ENCODE measurements at regions not wholly inside any gene's neighbourhood (a gene's known extent, or its start where the extent isn't known, plus 50 kb on each side); places are given as distances from the start of the nearest gene placed in this dataset.
"Not testable (repeated sequence)": the region's sequence is repeated elsewhere in the genome, so short reads cannot be mapped to it uniquely, and the experiment has no call there.

DNA sequence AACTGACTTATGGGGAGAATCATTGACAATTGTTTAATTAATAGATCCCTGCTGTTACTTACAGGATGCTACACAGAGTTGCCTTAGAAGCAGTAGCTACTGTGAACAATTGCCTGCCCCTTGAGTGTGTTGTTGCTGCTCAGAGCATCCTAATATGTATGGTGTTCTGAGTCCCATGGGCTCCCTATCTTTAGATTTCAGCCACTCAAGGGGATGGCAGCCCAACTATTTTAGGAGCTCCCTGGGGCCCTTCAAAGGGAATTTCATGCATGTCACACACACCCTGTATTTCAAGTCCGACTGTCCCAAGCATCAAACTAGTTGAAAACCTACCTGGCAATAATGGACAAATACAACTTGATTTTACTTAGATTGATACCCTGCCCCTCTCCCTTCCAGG lies 111.2 kb downstream of the NOC3L start:
- H3K36me3 ChIP-seq, result peaks cover 0 to 72% (median 0%) of the 10 kb centered on the region in 9 donors
- peak in 6 of 8 donors; percentile 35 to 74 (median 60) for ATAC-seq

GRCh38 chr10:94257407-94257806 lies 105.3 kb downstream of the NOC3L start:
- peaks cover 0 to 93% (median 5%) of the 10 kb centered on the region in 9 donors for H3K36me3 ChIP-seq
- intact Hi-C loops (cut with DNase I); H3K27ac ChIP-seq; DNase-seq; H3K27me3 ChIP-seq; H3K9me3 ChIP-seq; ATAC-seq; H3K4me3 ChIP-seq; H3K4me1 ChIP-seq: not testable (repeated sequence)
- 97% methylated on average over 4 of the region's 6 CpGs for WGBS, 2 donors

More for the DNA sequence above, 111.2 kb downstream of the NOC3L start:
- Histone ChIP-seq H3K4me1 (peaks cover 0 to 18% (median 10%) of the 10 kb centered on the region in 9 donors), H3K4me3 (no peak overlapping the region), H3K9me3 (no peaks in the 10 kb centered on the region), H3K27ac (no peak overlapping the region), H3K27me3 (no peaks in the 10 kb centered on the region)
- TF ChIP-seq, protein P1, sequence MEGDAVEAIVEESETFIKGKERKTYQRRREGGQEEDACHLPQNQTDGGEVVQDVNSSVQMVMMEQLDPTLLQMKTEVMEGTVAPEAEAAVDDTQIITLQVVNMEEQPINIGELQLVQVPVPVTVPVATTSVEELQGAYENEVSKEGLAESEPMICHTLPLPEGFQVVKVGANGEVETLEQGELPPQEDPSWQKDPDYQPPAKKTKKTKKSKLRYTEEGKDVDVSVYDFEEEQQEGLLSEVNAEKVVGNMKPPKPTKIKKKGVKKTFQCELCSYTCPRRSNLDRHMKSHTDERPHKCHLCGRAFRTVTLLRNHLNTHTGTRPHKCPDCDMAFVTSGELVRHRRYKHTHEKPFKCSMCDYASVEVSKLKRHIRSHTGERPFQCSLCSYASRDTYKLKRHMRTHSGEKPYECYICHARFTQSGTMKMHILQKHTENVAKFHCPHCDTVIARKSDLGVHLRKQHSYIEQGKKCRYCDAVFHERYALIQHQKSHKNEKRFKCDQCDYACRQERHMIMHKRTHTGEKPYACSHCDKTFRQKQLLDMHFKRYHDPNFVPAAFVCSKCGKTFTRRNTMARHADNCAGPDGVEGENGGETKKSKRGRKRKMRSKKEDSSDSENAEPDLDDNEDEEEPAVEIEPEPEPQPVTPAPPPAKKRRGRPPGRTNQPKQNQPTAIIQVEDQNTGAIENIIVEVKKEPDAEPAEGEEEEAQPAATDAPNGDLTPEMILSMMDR (IDR thresholded peaks at IDR 0.05), result no peak
- no peak for DNase-seq
- WGBS, 2 donors, result 36 to 50% methylated on average over 1 of the region's 1 CpG
- intact Hi-C loops (cut with DNase I), result no loop called here

- TF ChIP-seq, protein P1 (IDR thresholded peaks at IDR 0.05), result no peak
- Histone ChIP-seq H3K9me3 (no peaks in the 10 kb centered on the region), H3K36me3 (peaks cover 0 to 68% (median 0%) of the 10 kb centered on the region in 9 donors), H3K4me1 (peaks cover 0 to 8% (median 0%) of the 10 kb centered on the region in 9 donors), H3K27ac (no peak overlapping the region), H3K27me3 (no peaks in the 10 kb centered on the region), H3K4me3 (no peak overlapping the region)
- DNase-seq (no peak), ATAC-seq (no peak)
- intact Hi-C loops (cut with DNase I), result no loop called here
Observed at GRCh38 chr10:94260455-94260854, 102.3 kb downstream of the NOC3L start.

GRCh38 chr10:94264085-94264484 lies 98.7 kb downstream of the NOC3L start:
- Histone ChIP-seq H3K36me3 (peaks cover 0 to 68% (median 0%) of the 10 kb centered on the region in 9 donors), H3K27ac (no peak overlapping the region), H3K27me3 (no peaks in the 10 kb centered on the region), H3K9me3 (no peaks in the 10 kb centered on the region), H3K4me3 (no peak overlapping the region), H3K4me1 (peaks cover 0 to 6% (median 0%) of the 10 kb centered on the region in 9 donors)
- TF ChIP-seq, protein P1 (IDR thresholded peaks at IDR 0.05), result no peak
- intact Hi-C loops (cut with DNase I), result no loop called here
- WGBS, 2 donors, result 58 to 59% methylated on average over 3 of the region's 3 CpGs
- ATAC-seq (no peak), DNase-seq (no peak)

GRCh38 chr10:94266091-94266490 lies 96.6 kb downstream of the NOC3L start:
- no peak overlapping the region for H3K4me3 ChIP-seq
- DNase-seq (no peak), ATAC-seq (peak in 1 of 8 donors; percentile 25)
- TF ChIP-seq, protein P1 (IDR thresholded peaks at IDR 0.05), result no peak
- no peaks in the 10 kb centered on the region for H3K27me3 ChIP-seq
- peaks cover 0 to 6% (median 0%) of the 10 kb centered on the region in 9 donors for H3K4me1 ChIP-seq
- peaks cover 0 to 68% (median 0%) of the 10 kb centered on the region in 9 donors for H3K36me3 ChIP-seq
- WGBS, 2 donors, result 33 to 57% methylated on average over 2 of the region's 2 CpGs
- peak overlapping the region in 1 of 10 donors; percentile 19 for H3K27ac ChIP-seq
- intact Hi-C loops (cut with DNase I), result no loop called here
- H3K9me3 ChIP-seq, result no peaks in the 10 kb centered on the region
